ENCODE measurements at regions not wholly inside any gene's neighbourhood (a gene's known extent, or its start where the extent isn't known, plus 50 kb on each side); places are given as distances from the start of the nearest gene placed in this dataset.

DNA sequence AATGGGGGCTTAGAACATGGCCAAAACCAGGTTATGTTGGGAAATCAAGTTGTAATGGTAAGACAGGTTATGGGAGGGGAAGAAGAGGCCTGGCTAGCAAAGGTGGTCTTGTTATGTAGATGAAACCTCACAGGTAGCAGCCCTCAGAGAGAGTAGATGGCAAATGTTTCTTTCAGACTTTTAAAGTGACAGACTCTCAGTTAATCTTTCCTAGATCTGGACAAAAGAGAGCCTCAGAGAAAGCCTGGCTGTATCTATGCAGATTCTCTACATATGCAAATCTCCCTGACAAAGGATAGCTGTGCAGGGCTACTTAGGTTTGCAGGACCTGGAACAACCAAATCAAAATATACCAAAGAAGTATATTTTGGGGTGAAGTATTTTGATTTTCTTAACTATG, 284.1 kb upstream of the AMOT start:
- 0 out of 8 replicates have a peak overlapping the region, but pooled peaks of 1 of the 4 experiments have one; percentile 24 for H3K4me3 ChIP-seq (ENCODE audit: extremely low read depth in 1 of 4, insufficient read depth in 2 of 4, low read depth in 3 of 4, low read length in 4 of 4)
- H2AK5ac ChIP-seq (ENCODE audit: low read depth, low read length) = no peak overlapping the region
- H3K4me1 ChIP-seq (replicated peaks in 1 of 4; ENCODE audit: control insufficient read depth in 3 of 4, insufficient read depth in 4 of 4, low read length in 3 of 4) = peaks cover 0 to 6% (median 4%) of the 10 kb centered on the region in 4 experiments; a peak in 3 of 7 replicates
- H3K9ac ChIP-seq (replicated peaks in 1 of 4; ENCODE audit: extremely low read depth in 1 of 4, low read depth in 3 of 4, low read length in 3 of 4) = no peak overlapping the region
- H3K18ac ChIP-seq (ENCODE audit: extremely low read depth, low read length) = no peak overlapping the region
- H3K4ac ChIP-seq (replicated peaks; ENCODE audit: insufficient read length, low read depth, low read length) = no peak overlapping the region
- POLR2A ChIA-PET (ENCODE audit: partially characterized antibody) = no interaction called here
- no peak overlapping the region for H2AFZ ChIP-seq (ENCODE audit: low read length)
- H4K91ac ChIP-seq (replicated peaks; ENCODE audit: insufficient read length, low read length) = no peak overlapping the region
- no peak overlapping the region for H3K23ac ChIP-seq (ENCODE audit: insufficient read length)
- H2BK120ac ChIP-seq (replicated peaks; ENCODE audit: low read depth, low read length) = no peak overlapping the region
- no peak overlapping the region for H3K27ac ChIP-seq (ENCODE audit: low read depth, low read length)
- H2BK15ac ChIP-seq (ENCODE audit: low read length) = no peak overlapping the region
- no peak for DNase-seq (ENCODE audit: low read depth in 1 of 2, low spot score in 2 of 2)
- no peak overlapping the region for H4K5ac ChIP-seq (ENCODE audit: insufficient read length, low read depth, low read length)
- no peaks in the 10 kb centered on the region for H3K79me2 ChIP-seq (ENCODE audit: control insufficient read depth in 1 of 2, insufficient read depth in 2 of 2, low read length in 2 of 2)
- H4K20me1 ChIP-seq (replicated peaks in 1 of 2; ENCODE audit: control insufficient read depth in 1 of 2, insufficient read depth in 2 of 2, low read length in 2 of 2) = no peaks in the 10 kb centered on the region
- H2BK5ac ChIP-seq (ENCODE audit: low read depth, low read length) = no peak overlapping the region
- no peaks in the 10 kb centered on the region for H3K27me3 ChIP-seq (replicated peaks in 1 of 4; ENCODE audit: control insufficient read depth in 3 of 4, extremely low read depth in 1 of 4, insufficient read depth in 3 of 4, low read length in 3 of 4)
- H3K79me1 ChIP-seq (ENCODE audit: low read depth, low read length) = no peaks in the 10 kb centered on the region
- peak overlapping the region in 1 of 2 experiments; percentile 21; a peak in 1 of 4 replicates for H3K4me2 ChIP-seq (ENCODE audit: insufficient read depth in 1 of 2, low read depth in 2 of 2, low read length in 2 of 2)
- H3K9me3 ChIP-seq (ENCODE audit: insufficient read depth in 2 of 2, low read depth in 1 of 2, low read length in 1 of 2) = no peaks in the 10 kb centered on the region
- no peak overlapping the region for H3K56ac ChIP-seq (replicated peaks; ENCODE audit: insufficient read length, low read depth, low read length)
- H4K8ac ChIP-seq (ENCODE audit: extremely low read depth, insufficient read depth, low read length) = no peak overlapping the region
- no peaks in the 10 kb centered on the region for H3K23me2 ChIP-seq (ENCODE audit: low read depth, low read length)
- H2BK20ac ChIP-seq (ENCODE audit: low read length) = no peak overlapping the region
- no peaks in the 10 kb centered on the region for H3K36me3 ChIP-seq (ENCODE audit: control insufficient read depth in 2 of 4, insufficient read depth in 4 of 4, low read length in 3 of 4)
- H3K14ac ChIP-seq (ENCODE audit: insufficient read length) = no peak overlapping the region
- H2BK12ac ChIP-seq (ENCODE audit: low read depth, low read length) = no peak overlapping the region
- FAIRE-seq = peak; percentile 81
- CTCF ChIA-PET (ENCODE audit: partially characterized antibody) = no interaction called here
- TF ChIP-seq SP4 (IDR thresholded peaks at IDR 0.05; ENCODE audit: low read length) (no peak), CHD2 (IDR thresholded peaks at IDR 0.05; ENCODE audit: low read length) (no peak), BACH1 (IDR thresholded peaks at IDR 0.05; ENCODE audit: low read length) (no peak), ZNF274 (IDR thresholded peaks at IDR 0.05; ENCODE audit: borderline replicate concordance, extremely low read depth, low read length) (no peak), YY1 (IDR thresholded peaks at IDR 0.05; ENCODE audit: low read depth, low read length) (no peak)
- TF ChIP-seq, protein P1, sequence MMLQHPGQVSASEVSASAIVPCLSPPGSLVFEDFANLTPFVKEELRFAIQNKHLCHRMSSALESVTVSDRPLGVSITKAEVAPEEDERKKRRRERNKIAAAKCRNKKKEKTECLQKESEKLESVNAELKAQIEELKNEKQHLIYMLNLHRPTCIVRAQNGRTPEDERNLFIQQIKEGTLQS (IDR thresholded peaks at IDR 0.05; ENCODE audit: insufficient read depth, low read depth, low read length) = no peak
